ENCODE measurements at regions not wholly inside any gene's neighbourhood (a gene's known extent, or its start where the extent isn't known, plus 50 kb on each side); places are given as distances from the start of the nearest gene placed in this dataset.

- no peak overlapping the region for H2BK5ac ChIP-seq (ENCODE audit: insufficient read length, low read length)
- no peak overlapping the region for H2AK5ac ChIP-seq (ENCODE audit: insufficient read length, low read length)
- no peak overlapping the region for H2AFZ ChIP-seq (ENCODE audit: low read length)
- Mint-ChIP-seq H3K4me3 (no peak overlapping the region), H3K27me3 (ENCODE audit: low read depth) (no peaks in the 10 kb centered on the region), H3K36me3 (ENCODE audit: insufficient read depth in 1 of 3, low read depth in 3 of 3) (no peaks in the 10 kb centered on the region), H3K27ac (no peak overlapping the region), H3K4me1 (no peaks in the 10 kb centered on the region), H3K9me3 (no peaks in the 10 kb centered on the region)
- no peak overlapping the region for H3K18ac ChIP-seq (ENCODE audit: insufficient read length, low read depth, low read length)
- no peaks in the 10 kb centered on the region for H4K20me1 ChIP-seq (ENCODE audit: control insufficient read depth, insufficient read depth, insufficient read length)
- H3K56ac ChIP-seq (ENCODE audit: insufficient read length, low read depth, low read length), result no peak overlapping the region
- H3K23ac ChIP-seq (ENCODE audit: insufficient read length, low read depth, low read length), result no peak overlapping the region
- H4K8ac ChIP-seq (replicated peaks; ENCODE audit: insufficient read length, low read depth, low read length), result no peak overlapping the region
- H2BK12ac ChIP-seq (ENCODE audit: insufficient read length, low read depth, low read length), result no peak overlapping the region
- no peak overlapping the region for H3K27ac ChIP-seq (ENCODE audit: insufficient read length, low read depth, low read length)
- no peaks in the 10 kb centered on the region for H3K4me1 ChIP-seq (ENCODE audit: insufficient read depth, low read length)
- no peak overlapping the region for H4K91ac ChIP-seq (ENCODE audit: insufficient read length, low read depth, low read length)
- H3K79me2 ChIP-seq (ENCODE audit: insufficient read depth, low read length), result no peaks in the 10 kb centered on the region
- no peaks in the 10 kb centered on the region for H3K79me1 ChIP-seq (ENCODE audit: insufficient read depth, low read depth, low read length, poor library complexity, severe bottlenecking)
- no peak overlapping the region for H3T11ph ChIP-seq (ENCODE audit: low read length)
- H3K9me3 ChIP-seq (ENCODE audit: control insufficient read depth, low read depth, low read length), result no peaks in the 10 kb centered on the region
- no peak overlapping the region for H3K14ac ChIP-seq (ENCODE audit: insufficient read depth, low read length)
- DNase-seq, result no peak
- H3K27me3 ChIP-seq (ENCODE audit: insufficient read depth, low read length), result no peaks in the 10 kb centered on the region
- no CpG with 5 or more reads among the region's 2 CpGs for WGBS (ENCODE audit: extremely low coverage, insufficient read length, low lambda C conversion rate)
- no peak overlapping the region for H4K5ac ChIP-seq (ENCODE audit: insufficient read length, low read depth, low read length)
- no peak overlapping the region for H3K4ac ChIP-seq (ENCODE audit: low read depth, low read length)
- H3K9ac ChIP-seq (ENCODE audit: extremely low read depth, insufficient read length, low read length), result no peak overlapping the region
- no peak overlapping the region for H2BK15ac ChIP-seq (ENCODE audit: low read depth, low read length)
- no peak overlapping the region for H2BK120ac ChIP-seq (ENCODE audit: low read depth, low read length, poor library complexity, severe bottlenecking)
- TF ChIP-seq CTCF (conservative IDR thresholded peaks at IDR 0.05), result no peak
- H3K4me2 ChIP-seq (ENCODE audit: insufficient read depth, insufficient read length, low read length), result no peak overlapping the region
- H3K23me2 ChIP-seq (ENCODE audit: insufficient read length, low read depth, low read length, poor library complexity, severe bottlenecking), result no peaks in the 10 kb centered on the region
- H2BK20ac ChIP-seq (ENCODE audit: low read depth, low read length, poor library complexity, severe bottlenecking), result no peak overlapping the region
Observed at GRCh38 chr11:81687057-81687456, 1046.6 kb downstream of the FAM181B start.

All from H9 (cell line).